ENCODE measurements at regions not wholly inside any gene's neighbourhood (a gene's known extent, or its start where the extent isn't known, plus 50 kb on each side); places are given as distances from the start of the nearest gene placed in this dataset.
"Not testable (repeated sequence)": the region's sequence is repeated elsewhere in the genome, so short reads cannot be mapped to it uniquely, and the experiment has no call there.

DNA sequence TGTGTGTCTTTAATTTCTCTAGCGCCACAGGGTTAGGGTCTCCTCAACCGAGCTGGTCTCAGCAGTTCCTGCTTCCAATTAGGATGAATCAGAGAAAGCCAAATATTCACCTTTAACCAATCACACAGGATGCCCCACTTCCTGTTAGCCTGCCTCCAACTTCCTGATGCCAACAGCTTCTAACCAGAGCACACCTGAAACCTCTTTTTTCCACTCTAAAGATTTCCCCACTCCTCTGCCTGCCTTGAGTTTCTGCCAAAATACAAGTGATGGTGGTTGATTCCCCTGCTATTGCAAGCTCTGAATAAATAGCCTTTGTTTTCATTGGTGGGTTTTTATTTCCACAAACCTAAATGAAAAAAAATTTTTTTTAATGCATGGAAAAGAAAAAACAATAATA, 144.7 kb upstream of the UST start:
- no peak for DNase-seq (ENCODE audit: low spot score)

DNA sequence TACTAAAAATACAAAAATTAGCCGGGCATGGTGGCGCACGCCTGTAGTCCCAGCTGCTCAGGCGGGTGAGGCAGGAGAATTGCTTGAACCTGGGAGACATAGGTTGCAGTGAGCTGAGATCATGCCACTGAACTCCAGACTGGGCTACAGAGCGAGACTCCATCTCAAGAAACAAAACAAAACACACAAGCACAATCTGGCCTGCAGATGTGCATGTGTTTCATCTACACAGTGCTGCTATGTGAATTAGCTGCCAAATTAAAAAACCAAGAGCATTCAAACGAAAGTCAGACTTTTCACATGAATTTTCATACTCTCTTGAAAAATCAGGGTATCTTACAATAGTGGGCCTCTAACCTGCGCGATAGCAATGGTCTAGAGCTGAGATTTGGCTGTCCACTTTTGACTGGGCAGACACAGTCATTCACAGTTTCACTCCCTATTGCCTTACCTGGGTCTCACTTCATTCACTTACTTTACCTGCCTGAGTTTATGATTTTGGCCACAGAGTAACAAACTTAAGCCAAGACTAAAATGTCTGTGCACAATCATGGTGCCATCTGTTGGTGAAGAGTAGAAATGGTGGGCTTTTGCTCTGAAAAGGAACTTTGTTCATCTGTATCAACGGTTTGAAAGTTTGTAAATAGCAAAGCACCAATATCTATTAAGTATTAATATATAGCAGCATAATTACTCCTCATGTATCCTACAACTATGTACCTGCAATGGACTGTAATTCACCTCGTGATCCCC, 138.5 kb upstream of the UST start:
- DNase-seq (ENCODE audit: low spot score) = no peak

GRCh38 chr6:148611213-148611612, 135.6 kb upstream of the UST start:
- DNase-seq (ENCODE audit: low spot score) = no peak

DNA sequence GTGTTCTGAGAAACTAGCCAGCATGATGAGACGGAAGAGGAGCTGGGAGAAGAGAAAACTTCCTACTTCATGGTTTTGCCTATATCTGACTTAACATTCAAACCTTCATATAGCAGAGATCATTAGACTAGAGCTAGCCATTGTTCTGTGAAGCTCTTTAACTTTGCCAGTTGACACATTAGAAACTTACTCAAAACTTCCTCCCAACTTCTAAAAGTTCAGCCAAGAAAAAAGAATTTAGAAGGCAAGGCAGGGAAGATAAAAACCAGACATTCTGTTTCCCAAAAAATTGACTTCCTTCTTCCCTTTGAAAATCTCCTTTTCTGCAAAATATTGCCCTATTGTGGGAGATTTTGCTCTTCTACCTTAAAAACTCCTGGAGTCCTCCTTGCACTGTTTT, 134.8 kb upstream of the UST start:
- no peak for DNase-seq (ENCODE audit: low spot score)

GRCh38 chr6:148614602-148615001, 132.2 kb upstream of the UST start:
- no peak for DNase-seq (ENCODE audit: low spot score)

DNA sequence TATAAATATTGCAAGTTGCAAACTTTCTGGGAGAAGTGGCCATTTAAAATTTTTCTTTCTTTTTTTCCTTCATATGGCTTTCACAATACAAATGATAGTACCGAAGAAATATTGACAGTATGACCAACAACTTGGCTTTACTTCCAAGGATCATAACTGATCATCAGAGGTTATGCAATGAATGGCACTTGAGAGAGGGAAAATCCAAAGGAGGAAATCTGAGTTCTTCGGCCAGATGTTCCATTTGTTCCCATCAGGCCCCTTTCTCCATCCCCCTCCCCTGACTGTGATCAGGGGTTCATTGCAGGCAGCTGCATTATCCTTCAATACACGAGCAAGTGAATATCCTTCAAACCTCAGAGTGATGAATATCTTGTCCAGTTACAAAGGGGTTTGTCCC, 130.0 kb upstream of the UST start:
- DNase-seq (ENCODE audit: low spot score) = no peak

DNA sequence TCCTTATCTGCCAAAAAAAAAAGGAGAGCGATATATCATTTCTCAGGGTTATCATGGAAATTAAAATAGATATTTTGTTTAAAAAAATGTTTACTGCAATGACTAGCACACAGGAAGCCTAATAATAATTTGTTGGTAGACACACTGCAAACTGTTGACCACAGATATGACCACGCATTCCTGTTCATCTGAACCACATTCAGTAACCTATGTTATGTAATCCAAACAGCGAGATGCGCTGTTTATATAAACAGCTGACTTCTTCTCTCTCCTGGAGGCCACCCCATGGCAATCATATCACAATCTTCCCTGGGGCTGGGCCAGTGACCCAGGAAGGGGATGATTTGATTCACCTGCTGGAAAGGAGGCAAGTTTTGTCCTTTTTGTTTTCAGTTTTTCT, 129.3 kb upstream of the UST start:
- DNase-seq (ENCODE audit: low spot score) = no peak

DNA sequence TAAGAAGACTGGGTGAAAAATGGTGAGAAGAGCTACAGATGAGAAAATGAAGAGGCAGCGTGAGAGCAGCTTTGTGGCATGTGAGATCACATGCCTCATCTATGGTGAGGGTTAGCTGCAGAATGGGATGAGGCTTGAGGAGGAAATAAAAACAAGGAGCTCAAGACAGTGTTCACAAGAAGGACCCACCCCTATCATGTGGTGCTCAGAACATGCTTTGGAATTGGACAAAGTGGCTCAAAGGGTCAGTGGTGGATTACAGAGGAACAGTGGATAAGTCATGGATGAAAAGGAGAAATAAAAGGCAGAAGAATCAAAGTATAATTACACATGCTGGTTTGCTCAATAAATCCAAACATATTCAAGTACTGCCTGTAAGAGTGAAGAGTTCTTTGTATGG, 126.9 kb upstream of the UST start:
- no peak for DNase-seq (ENCODE audit: low spot score)

- DNase-seq (ENCODE audit: low spot score) = peak; percentile 74
Measured at GRCh38 chr6:148620579-148621298, 126.1 kb upstream of the UST start.

GRCh38 chr6:148625609-148626008, 121.2 kb upstream of the UST start:
- no peak for DNase-seq (ENCODE audit: low spot score)

DNA sequence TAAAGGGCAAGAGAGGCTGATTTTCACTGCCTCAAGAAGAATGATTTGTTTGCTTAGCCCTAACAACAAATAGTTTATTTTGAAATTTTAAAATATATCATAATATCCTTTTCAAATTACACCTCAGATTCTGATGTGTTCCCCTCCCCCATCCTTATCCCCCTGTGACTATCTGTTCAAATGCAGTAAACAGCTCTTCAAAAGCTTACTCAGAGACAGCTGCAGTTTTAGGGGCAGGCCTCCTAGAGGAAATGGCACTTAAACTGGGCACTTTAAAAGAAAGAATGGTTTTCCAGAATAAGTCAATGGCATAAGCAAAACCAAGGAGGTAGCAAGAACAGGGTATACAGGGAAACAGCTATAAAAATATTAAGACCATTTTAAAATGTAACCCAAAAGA, 118.6 kb upstream of the UST start:
- no peak for DNase-seq (ENCODE audit: low spot score)

DNA sequence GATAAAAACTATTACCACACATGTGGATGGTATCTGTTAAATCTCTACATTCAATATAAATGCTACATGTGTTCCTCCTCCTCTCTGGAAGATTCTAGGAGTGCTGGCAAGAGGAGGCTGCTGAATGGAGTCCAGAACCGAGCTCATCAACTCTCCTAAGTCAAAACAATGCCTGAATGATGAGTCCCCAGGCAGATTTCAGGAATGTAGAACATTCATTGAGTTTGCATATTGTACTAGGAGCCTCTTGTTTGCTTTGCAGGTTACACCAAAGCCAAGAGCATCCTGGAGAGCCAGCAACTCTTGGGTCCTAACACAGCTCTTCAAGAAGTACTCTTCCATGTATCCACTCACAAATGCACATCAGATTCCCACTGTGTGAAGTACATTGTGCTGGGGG, 117.6 kb upstream of the UST start:
- DNase-seq (ENCODE audit: low spot score) = no peak

DNA sequence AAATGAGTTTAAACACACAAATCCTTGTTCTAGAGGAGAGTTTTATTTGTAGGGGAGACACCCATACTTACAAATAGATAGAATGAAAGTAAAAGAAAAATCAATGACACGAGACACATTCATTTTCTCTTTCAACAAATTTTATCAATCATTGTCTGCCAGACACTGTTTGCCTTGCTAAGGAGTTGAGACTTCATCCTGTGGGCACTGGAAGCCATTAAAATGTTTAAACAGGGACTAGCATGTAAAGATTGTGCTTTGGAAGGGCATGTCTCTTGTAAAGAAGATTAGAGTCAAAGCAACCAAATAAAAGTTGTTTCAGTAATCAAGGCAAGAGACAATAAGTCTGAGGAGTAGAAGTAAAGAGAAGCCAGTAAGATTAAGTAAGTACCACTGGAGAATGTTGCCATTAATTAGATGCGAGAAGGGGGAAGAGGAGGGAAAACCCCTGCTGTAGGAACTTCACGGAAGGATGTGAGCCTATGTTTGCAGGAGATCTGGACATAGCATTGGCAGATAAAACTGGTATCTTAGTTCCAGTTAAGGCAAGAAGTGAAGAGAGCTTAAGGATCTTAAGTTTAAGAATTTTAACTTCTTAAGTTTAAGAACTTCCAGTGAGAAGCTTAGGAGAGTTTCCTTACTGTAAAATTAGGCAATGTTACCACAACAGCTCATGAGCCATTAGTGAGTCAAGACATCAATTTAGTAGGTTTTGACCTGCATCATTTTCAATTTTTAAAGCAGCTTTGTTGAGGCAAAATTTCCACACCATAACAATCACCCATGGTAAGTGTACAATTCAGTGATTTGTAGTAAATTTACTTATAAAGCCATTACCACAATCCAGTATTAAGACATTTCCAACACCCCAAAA, 117.0 kb upstream of the UST start:
- no peak for DNase-seq (ENCODE audit: low spot score)

DNA sequence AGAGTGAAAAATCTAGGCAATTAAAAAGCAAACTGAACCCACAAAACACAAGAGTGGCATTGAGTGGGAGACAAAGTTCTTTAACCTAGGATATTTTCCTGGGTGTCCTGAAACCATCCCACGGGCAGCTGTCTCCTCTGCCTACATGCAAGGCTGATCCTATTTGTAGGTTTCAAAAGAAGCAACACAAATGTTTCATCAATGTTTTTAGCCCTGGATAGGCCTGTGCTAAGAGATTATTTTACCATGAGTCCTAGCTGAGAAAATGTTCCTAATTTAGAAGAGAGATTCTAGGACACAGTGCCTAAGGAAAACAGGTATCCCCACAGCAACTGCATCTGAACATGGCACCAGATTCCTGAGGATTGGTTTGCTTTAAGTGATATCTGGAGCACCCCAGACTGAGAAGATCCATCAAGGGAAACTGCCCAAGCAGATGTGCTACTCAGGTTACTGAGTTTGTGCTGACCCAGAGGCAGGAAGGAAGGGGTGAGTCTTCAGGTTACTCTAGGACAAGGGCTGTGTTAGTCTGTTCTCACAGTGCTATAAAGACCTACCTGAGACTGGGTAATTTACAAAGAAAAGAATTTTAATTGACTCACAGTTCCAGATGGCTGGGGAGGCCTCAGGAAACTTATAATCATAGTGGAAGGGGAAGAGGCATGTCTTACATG, 111.6 kb upstream of the UST start:
- DNase-seq (ENCODE audit: low spot score) = no peak

GRCh38 chr6:148641836-148642235, 105.0 kb upstream of the UST start:
- DNase-seq (ENCODE audit: low spot score) = not testable (repeated sequence)

GRCh38 chr6:148643208-148643607, 103.6 kb upstream of the UST start:
- not testable (repeated sequence) for DNase-seq (ENCODE audit: low spot score)

GRCh38 chr6:148645049-148645448, 101.8 kb upstream of the UST start:
- DNase-seq (ENCODE audit: low spot score) = not testable (repeated sequence)

DNA sequence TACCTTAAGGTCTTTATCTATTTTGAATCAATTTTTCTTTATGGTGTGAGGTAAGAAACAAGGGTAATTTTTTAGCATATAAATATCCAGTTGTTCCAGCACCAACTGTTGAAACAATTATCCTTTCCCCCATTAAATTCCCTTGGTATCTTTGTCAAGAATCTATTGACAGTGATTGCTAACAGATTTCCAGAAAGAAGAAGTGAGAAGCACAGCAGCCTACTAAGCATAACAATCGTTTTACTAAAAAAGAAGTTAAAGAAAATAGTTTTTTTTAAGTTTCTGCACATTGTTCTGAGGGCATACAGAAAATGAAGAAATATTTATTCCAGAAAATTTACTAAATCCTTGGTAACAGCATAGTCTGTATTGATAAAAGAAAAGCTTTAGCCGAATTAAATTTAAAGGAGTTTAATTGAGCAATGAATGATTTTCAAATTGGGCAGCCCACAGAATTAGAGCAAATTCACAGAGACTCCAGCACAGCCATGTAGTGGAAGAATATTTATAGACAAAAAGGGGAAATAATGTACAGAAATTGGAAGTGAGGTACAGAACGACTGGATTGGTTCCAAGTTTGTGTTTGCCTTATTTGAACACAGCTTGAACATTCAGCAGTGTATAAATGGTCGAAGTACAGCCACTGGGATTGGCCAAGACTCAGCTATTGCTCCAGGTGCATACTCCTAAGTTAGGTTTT, 97.9 kb upstream of the UST start:
- DNase-seq (ENCODE audit: low spot score) = no peak

GRCh38 chr6:148649454-148649963, 97.3 kb upstream of the UST start:
- DNase-seq (ENCODE audit: low spot score) = no peak

DNA sequence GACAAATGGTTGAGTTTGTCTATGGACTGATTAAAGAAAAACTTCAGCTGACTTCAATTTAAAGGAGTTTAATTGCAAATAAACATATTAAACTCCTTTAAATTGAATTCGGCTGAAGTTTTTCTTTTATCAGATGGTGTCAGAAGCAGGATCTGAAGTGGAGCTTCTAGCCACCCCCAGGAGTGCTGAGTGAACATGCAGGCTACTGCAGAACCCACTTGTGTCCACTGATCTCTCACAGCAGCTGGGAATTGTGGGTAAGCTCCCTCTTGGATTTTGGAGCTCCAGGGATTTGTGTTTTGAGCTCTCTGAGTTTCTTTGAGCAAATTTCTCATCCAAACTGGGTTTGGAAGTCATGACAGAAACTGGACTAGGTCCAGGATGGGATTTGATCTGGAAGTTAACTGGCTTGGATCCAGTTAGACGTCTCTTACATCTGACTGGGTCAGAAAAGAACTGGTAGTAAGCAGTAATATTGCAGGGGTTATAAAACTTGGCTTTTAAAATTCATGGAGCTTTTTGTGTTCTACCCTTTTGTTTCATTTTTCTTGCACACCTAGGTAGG, 95.8 kb upstream of the UST start:
- DNase-seq (ENCODE audit: low spot score) = no peak

GRCh38 chr6:148652205-148652604, 94.6 kb upstream of the UST start:
- no peak for DNase-seq (ENCODE audit: low spot score)

All from activated CD4-positive, alpha-beta T cell treated with anti-CD3 and anti-CD28 coated beads, Interleukin-2, Interleukin-4, amounts not matched to agents 100 ng/mL and 50 ng/mL, durations not matched to agents 16 hours and 8 hours (primary cell).